ENCODE measurements at regions not wholly inside any gene's neighbourhood (a gene's known extent, or its start where the extent isn't known, plus 50 kb on each side); places are given as distances from the start of the nearest gene placed in this dataset.
A peak's percentile ranks its signal among the peaks of the same experiment; 100 is the strongest.

DNA sequence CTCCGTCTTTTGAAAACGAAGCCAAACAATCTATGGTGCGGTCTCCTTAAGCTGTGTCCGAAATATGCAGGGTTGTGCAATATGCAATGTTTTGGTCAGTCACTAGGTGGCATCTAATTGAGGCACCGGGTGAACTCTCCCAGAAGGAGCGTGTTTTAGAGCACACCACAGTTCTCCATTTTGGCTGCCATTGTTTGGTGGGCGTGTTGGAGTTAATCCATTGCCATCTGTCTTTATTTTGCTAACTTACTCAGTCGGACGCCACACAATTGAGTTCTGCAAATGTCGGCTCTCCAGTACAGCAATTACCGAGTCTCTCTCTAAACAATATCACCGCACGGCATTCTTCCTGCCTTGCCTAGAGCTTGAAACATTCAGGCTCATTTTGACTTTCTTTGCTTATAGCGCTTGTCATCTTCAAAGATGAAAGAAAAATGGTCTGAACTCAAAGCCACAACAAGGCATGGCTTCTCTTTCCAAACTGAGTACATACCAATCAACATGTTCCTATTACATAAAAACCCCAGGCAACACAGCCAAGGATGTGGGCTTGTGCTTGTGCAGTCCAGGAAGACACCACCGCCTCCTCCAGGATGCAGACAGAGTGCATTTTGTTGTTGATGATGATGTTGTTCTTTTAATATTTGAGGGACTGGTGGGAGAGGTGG, 182.0 kb upstream of the SERP2 start:
- no peak overlapping the region for H3K4me3 ChIP-seq (ENCODE audit: low read depth, low read length)
- no peaks in the 10 kb centered on the region for H3K9me3 ChIP-seq (ENCODE audit: severe bottlenecking)
- H3K36me3 ChIP-seq: no peaks in the 10 kb centered on the region
- H3K27ac ChIP-seq: no peak overlapping the region
- TF ChIP-seq, protein P1, sequence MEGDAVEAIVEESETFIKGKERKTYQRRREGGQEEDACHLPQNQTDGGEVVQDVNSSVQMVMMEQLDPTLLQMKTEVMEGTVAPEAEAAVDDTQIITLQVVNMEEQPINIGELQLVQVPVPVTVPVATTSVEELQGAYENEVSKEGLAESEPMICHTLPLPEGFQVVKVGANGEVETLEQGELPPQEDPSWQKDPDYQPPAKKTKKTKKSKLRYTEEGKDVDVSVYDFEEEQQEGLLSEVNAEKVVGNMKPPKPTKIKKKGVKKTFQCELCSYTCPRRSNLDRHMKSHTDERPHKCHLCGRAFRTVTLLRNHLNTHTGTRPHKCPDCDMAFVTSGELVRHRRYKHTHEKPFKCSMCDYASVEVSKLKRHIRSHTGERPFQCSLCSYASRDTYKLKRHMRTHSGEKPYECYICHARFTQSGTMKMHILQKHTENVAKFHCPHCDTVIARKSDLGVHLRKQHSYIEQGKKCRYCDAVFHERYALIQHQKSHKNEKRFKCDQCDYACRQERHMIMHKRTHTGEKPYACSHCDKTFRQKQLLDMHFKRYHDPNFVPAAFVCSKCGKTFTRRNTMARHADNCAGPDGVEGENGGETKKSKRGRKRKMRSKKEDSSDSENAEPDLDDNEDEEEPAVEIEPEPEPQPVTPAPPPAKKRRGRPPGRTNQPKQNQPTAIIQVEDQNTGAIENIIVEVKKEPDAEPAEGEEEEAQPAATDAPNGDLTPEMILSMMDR (IDR thresholded peaks at IDR 0.05; ENCODE audit: low read depth, low read length): peak; percentile 55; the same call in 1 of the 2 replicates
- DNase-seq: peak; percentile 54
- H3K27me3 ChIP-seq (ENCODE audit: insufficient read depth, low read depth, severe bottlenecking): no peaks in the 10 kb centered on the region

DNA sequence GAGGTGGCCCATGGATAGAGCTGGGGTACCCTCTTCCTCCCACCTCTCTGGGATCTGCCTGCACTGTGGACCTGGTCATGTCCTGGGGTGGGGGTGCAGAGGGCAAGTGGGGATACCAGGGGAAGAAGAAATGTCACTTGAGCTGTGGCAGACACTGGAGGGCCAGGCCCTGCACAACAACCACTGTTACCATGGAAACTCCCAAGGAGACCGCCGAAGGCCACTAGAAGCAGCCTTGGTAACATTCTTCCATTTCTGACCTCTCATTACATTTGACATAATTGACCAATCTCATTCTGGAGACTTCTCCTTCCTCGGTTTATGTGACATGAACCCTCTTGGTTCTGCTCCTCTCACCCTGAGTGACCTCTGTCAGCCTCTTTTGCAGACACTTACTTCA, 179.9 kb upstream of the SERP2 start:
- Histone ChIP-seq H3K36me3 (no peaks in the 10 kb centered on the region), H3K27ac (no peak overlapping the region), H3K4me3 (ENCODE audit: low read depth, low read length) (no peak overlapping the region), H3K27me3 (ENCODE audit: insufficient read depth, low read depth, severe bottlenecking) (no peaks in the 10 kb centered on the region), H3K9me3 (ENCODE audit: severe bottlenecking) (no peaks in the 10 kb centered on the region)
- no peak for DNase-seq
- TF ChIP-seq, protein P1 (IDR thresholded peaks at IDR 0.05; ENCODE audit: low read depth, low read length): no peak

DNA sequence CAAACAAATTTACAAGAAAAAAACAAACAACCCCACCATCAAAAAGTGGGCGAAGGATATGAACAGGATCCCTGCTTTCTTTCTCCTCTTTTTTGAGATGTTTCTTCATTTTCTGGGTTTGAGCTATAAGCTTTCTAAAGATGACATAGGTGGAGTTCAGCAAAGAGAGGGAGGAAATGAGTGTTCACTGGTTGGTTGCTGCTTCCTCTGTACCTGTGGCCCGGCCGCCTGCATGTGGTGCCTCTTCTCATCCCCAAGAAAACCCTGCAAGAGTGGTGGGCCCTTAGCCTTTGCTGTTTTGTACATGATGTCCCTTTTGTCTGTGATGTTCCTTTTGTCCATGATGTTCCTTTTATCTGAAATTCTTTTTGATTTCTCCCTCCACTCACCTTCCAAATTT, 178.4 kb upstream of the SERP2 start:
- H3K4me3 ChIP-seq (ENCODE audit: low read depth, low read length): no peak overlapping the region
- no peak overlapping the region for H3K27ac ChIP-seq
- DNase-seq: no peak
- no peaks in the 10 kb centered on the region for H3K27me3 ChIP-seq (ENCODE audit: insufficient read depth, low read depth, severe bottlenecking)
- H3K9me3 ChIP-seq (ENCODE audit: severe bottlenecking): no peaks in the 10 kb centered on the region
- no peaks in the 10 kb centered on the region for H3K36me3 ChIP-seq
- TF ChIP-seq, protein P1 (IDR thresholded peaks at IDR 0.05; ENCODE audit: low read depth, low read length): no peak

DNA sequence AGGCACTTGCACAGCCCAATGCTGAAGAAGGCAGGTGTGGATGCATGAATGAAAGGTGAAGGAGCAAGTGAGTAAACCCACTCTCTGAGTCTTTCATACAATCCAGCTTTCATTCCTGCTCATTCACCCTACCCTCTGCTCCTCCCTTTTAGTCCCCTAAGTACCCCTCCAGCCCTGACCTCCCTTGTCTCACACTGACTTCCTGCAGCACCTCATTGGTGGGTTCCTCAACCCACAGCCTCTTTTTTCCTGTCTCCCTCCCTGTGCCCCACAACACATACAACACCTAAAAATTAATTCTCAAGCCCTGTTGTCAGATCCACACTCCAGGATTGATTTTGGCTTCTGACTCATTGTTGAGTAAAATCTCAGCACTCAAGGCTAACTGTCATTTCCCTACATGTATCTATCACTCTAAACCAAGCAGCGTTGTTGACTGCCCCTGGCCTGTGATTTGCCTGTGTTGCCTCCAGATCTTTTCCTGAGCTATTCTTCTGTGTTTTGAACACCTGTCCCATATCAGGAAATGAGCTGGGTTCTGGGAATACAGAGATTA, 177.3 kb upstream of the SERP2 start:
- Histone ChIP-seq H3K4me3 (ENCODE audit: low read depth, low read length) (no peak overlapping the region), H3K27me3 (ENCODE audit: insufficient read depth, low read depth, severe bottlenecking) (no peaks in the 10 kb centered on the region), H3K9me3 (ENCODE audit: severe bottlenecking) (no peaks in the 10 kb centered on the region), H3K36me3 (no peaks in the 10 kb centered on the region), H3K27ac (no peak overlapping the region)
- TF ChIP-seq, protein P1 (IDR thresholded peaks at IDR 0.05; ENCODE audit: low read depth, low read length): no peak
- no peak for DNase-seq

DNA sequence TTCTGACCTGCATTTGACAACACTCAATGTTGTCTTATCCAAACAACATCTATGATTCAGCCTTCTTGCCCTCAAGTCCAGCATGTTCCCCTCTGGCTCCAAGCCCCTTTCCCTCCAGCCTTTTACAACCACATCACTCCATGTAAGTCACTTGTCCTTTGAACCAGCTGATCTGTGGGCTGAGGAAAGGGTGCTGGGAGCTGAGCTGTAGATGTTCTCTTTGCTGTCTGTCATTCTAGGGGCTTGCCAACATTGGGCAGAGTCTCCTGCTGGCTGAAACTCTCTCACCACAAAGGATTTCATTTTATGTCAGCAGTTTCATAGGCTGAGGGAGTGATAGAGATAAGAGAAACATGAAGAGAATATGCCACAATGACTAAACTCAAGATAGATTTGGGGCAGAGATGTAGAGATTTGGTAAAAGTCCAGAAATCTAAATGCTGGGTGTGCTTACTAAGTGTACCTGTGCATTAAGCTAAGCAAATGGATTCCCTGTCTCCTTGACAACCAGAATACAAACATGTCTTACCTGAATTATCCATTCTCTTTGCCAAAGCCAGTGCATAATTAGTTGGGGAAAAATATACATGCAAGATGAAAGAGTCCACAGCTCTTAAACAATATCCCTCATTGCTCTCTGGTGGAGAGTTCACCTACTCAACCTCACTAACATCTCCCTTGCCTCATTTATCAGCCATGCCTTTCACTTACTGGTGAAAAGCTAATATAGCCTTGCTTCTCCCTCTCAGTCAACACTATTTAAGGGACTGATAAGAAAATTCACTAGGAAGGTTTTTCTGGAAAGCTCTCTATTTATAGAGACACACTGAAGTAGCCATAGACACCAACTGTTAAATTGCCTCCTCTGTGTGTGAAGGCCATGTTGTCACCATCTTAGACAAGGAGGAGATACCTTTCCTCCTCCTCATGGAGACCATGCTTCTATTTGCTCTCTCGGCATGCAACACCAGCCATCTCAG, 175.5 kb upstream of the SERP2 start:
- Histone ChIP-seq H3K36me3 (no peaks in the 10 kb centered on the region), H3K27ac (no peak overlapping the region), H3K9me3 (ENCODE audit: severe bottlenecking) (no peaks in the 10 kb centered on the region), H3K4me3 (ENCODE audit: low read depth, low read length) (no peak overlapping the region), H3K27me3 (ENCODE audit: insufficient read depth, low read depth, severe bottlenecking) (no peaks in the 10 kb centered on the region)
- TF ChIP-seq, protein P1 (IDR thresholded peaks at IDR 0.05; ENCODE audit: low read depth, low read length): no peak
- DNase-seq: no peak

All from WERI-Rb-1 (cell line).